ENCODE measurements at regions not wholly inside any gene's neighbourhood (a gene's known extent, or its start where the extent isn't known, plus 50 kb on each side); places are given as distances from the start of the nearest gene placed in this dataset.

DNA sequence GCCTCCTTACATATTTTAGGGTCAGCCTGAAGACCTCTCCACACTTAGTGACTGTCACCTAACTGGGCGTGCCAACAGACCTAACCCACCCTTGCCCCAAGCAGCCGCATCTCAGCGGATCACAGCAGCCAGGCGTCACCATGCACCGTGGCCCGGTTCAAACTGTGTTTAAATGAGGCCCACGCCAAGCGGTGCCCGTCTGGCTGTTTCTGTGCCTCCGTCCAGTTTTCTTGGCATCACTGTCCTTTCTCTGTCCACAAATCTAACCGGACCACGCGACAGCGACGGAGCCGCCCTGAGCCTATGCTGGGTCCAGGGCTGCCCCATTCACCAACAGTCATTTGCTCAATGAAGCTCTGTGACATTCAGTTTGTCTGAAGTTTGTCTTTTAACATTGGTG, 393.3 kb downstream of the THBS2 start:
- TF ChIP-seq, protein P1, sequence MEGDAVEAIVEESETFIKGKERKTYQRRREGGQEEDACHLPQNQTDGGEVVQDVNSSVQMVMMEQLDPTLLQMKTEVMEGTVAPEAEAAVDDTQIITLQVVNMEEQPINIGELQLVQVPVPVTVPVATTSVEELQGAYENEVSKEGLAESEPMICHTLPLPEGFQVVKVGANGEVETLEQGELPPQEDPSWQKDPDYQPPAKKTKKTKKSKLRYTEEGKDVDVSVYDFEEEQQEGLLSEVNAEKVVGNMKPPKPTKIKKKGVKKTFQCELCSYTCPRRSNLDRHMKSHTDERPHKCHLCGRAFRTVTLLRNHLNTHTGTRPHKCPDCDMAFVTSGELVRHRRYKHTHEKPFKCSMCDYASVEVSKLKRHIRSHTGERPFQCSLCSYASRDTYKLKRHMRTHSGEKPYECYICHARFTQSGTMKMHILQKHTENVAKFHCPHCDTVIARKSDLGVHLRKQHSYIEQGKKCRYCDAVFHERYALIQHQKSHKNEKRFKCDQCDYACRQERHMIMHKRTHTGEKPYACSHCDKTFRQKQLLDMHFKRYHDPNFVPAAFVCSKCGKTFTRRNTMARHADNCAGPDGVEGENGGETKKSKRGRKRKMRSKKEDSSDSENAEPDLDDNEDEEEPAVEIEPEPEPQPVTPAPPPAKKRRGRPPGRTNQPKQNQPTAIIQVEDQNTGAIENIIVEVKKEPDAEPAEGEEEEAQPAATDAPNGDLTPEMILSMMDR (IDR thresholded peaks at IDR 0.05), result no peak
- no peak for TF ChIP-seq POLR2AphosphoS5 (IDR thresholded peaks at IDR 0.05)
